Astrocyte (in vitro differentiated cells and primary cell): ENCODE measurements at regions not wholly inside any gene's neighbourhood (a gene's known extent, or its start where the extent isn't known, plus 50 kb on each side); places are given as distances from the start of the nearest gene placed in this dataset.

ENCODE experiments used
- DNase-seq: peaks from one replicate; pipeline ENCODE4 v3.0.0-alpha.2; 2010; ENCODE audit warnings: low read depth
- FAIRE-seq: peaks from 2 replicates; lab custom pipeline; 2011; peaks lifted over from hg19 to GRCh38; lab: Jason Lieb, UNC
- H2AFZ ChIP-seq: 2 replicates; pipeline ENCODE4 v1.6.0; 2012; ENCODE audit warnings: low read depth, low read length, inconsistent platforms
- H3K27ac ChIP-seq: 2 replicates; pipeline ENCODE4 v1.5.1; 2011; ENCODE audit warnings: low read depth, low read length, inconsistent platforms
- H3K27me3 ChIP-seq: 2 replicates; pipeline ENCODE4 v1.6.0; 2011; ENCODE audit warnings: low read length, inconsistent platforms; ENCODE audit not compliant: insufficient read depth
- H3K36me3 ChIP-seq: 2 replicates; pipeline ENCODE4 v1.5.1; 2011; ENCODE audit warnings: low read length, inconsistent platforms; ENCODE audit not compliant: insufficient read depth
- H3K4me1 ChIP-seq: 2 replicates; pipeline ENCODE4 v1.5.1; 2011; ENCODE audit warnings: low read length, inconsistent platforms; ENCODE audit not compliant: insufficient read depth
- H3K4me2 ChIP-seq: 2 replicates; pipeline ENCODE4 v1.6.0; 2012; ENCODE audit warnings: low read length, inconsistent platforms
- H3K4me3 ChIP-seq: 2 replicates; pipeline ENCODE4 v1.5.1; 2011; ENCODE audit warnings: low read depth, mild to moderate bottlenecking, low read length, inconsistent platforms; ENCODE audit not compliant: insufficient read depth
- H3K79me2 ChIP-seq: 2 replicates; pipeline ENCODE4 v1.6.0; 2012; ENCODE audit warnings: mild to moderate bottlenecking, low read length, inconsistent platforms; ENCODE audit not compliant: insufficient read depth
- H3K9ac ChIP-seq: 2 replicates; pipeline ENCODE4 v1.6.0; 2012; ENCODE audit warnings: mild to moderate bottlenecking, low read length, inconsistent platforms
- H3K9me3 ChIP-seq: 2 replicates; pipeline ENCODE4 v1.5.1; 2012; ENCODE audit warnings: low read depth, mild to moderate bottlenecking, low read length, inconsistent platforms; ENCODE audit not compliant: insufficient read depth
- H4K20me1 ChIP-seq: 2 replicates; pipeline ENCODE4 v1.6.0; 2012; ENCODE audit warnings: low read length, inconsistent platforms; ENCODE audit not compliant: insufficient read depth
- H3K27ac Mint-ChIP-seq: one replicate; pipeline ENCODE4 v1.8.0; 2021; ENCODE audit warnings: mild to moderate bottlenecking, mixed read lengths; ENCODE audit not compliant: unreplicated experiment
- H3K27me3 Mint-ChIP-seq: one replicate; pipeline ENCODE4 v1.8.0; 2021; ENCODE audit warnings: low read depth, mixed read lengths; ENCODE audit not compliant: unreplicated experiment
- H3K36me3 Mint-ChIP-seq: one replicate; pipeline ENCODE4 v1.8.0; 2021; ENCODE audit warnings: low read depth, mixed read lengths; ENCODE audit not compliant: unreplicated experiment
- H3K4me1 Mint-ChIP-seq: one replicate; pipeline ENCODE4 v1.8.0; 2021; ENCODE audit warnings: low read depth, mixed read lengths; ENCODE audit not compliant: unreplicated experiment
- H3K4me3 Mint-ChIP-seq: one replicate; pipeline ENCODE4 v1.8.0; 2021; ENCODE audit warnings: mild to moderate bottlenecking, moderate library complexity, mixed read lengths; ENCODE audit not compliant: unreplicated experiment
- H3K9me3 Mint-ChIP-seq: one replicate; pipeline ENCODE4 v1.8.0; 2021; ENCODE audit warnings: mild to moderate bottlenecking, mixed read lengths; ENCODE audit not compliant: unreplicated experiment
- CTCF ChIP-seq: IDR thresholded peaks from 2 replicates; pipeline ENCODE4 v1.5.1; 2011; ENCODE audit warnings: low read depth, mild to moderate bottlenecking, inconsistent platforms, low read length, moderate library complexity; ENCODE audit not compliant: insufficient read depth
- EZH2 ChIP-seq: IDR thresholded peaks from 2 replicates; pipeline ENCODE4 v1.6.1; 2012; ENCODE audit warnings: mild to moderate bottlenecking, low read length, inconsistent platforms; ENCODE audit not compliant: insufficient read depth

- peaks cover 7% of the 10 kb centered on the region for H3K27me3 Mint-ChIP-seq
- H3K36me3 Mint-ChIP-seq, result no peaks in the 10 kb centered on the region
- no peak for TF ChIP-seq CTCF
- TF ChIP-seq EZH2, result no peak
- no peak overlapping the region for H3K27ac ChIP-seq
- no peaks in the 10 kb centered on the region for H3K9me3 Mint-ChIP-seq
- no peak overlapping the region for H3K27ac Mint-ChIP-seq
- H3K4me1 ChIP-seq, result no peaks in the 10 kb centered on the region
- H3K9me3 ChIP-seq, result no peaks in the 10 kb centered on the region
- H3K36me3 ChIP-seq, result no peaks in the 10 kb centered on the region
- DNase-seq (no peak), FAIRE-seq (no peak)
- H2AFZ ChIP-seq, result no peak overlapping the region
- no peak overlapping the region for H3K9ac ChIP-seq
- no peaks in the 10 kb centered on the region for H3K27me3 ChIP-seq
- no peaks in the 10 kb centered on the region for H3K4me1 Mint-ChIP-seq
- no peaks in the 10 kb centered on the region for H3K79me2 ChIP-seq
- H4K20me1 ChIP-seq, result no peaks in the 10 kb centered on the region
- H3K4me3 Mint-ChIP-seq, result no peak overlapping the region
- no peak overlapping the region for H3K4me2 ChIP-seq
- no peak overlapping the region for H3K4me3 ChIP-seq
Measured at GRCh38 chr7:32244806-32245345, 174.7 kb upstream of the PDE1C start.

- no peaks in the 10 kb centered on the region for H4K20me1 ChIP-seq
- H3K27ac ChIP-seq, result no peak overlapping the region
- TF ChIP-seq CTCF, result no peak
- no peak for TF ChIP-seq EZH2
- H3K4me3 ChIP-seq, result no peak overlapping the region
- no peaks in the 10 kb centered on the region for H3K9me3 ChIP-seq
- Mint-ChIP-seq H3K4me1 (no peaks in the 10 kb centered on the region), H3K9me3 (no peaks in the 10 kb centered on the region), H3K27ac (no peak overlapping the region), H3K36me3 (no peaks in the 10 kb centered on the region), H3K4me3 (no peak overlapping the region), H3K27me3 (peaks cover 3% of the 10 kb centered on the region)
- no peaks in the 10 kb centered on the region for H3K27me3 ChIP-seq
- no peaks in the 10 kb centered on the region for H3K79me2 ChIP-seq
- no peak overlapping the region for H2AFZ ChIP-seq
- no peak overlapping the region for H3K4me2 ChIP-seq
- H3K4me1 ChIP-seq, result no peaks in the 10 kb centered on the region
- H3K9ac ChIP-seq, result no peak overlapping the region
- no peaks in the 10 kb centered on the region for H3K36me3 ChIP-seq
- DNase-seq (no peak), FAIRE-seq (no peak)
Measured at GRCh38 chr7:32243687-32244290, 173.6 kb upstream of the PDE1C start.

GRCh38 chr7:32242436-32242835, 172.2 kb upstream of the PDE1C start:
- Histone ChIP-seq H3K9ac (no peak overlapping the region), H3K79me2 (no peaks in the 10 kb centered on the region), H3K9me3 (no peaks in the 10 kb centered on the region), H3K4me1 (no peaks in the 10 kb centered on the region), H3K27me3 (no peaks in the 10 kb centered on the region), H3K4me2 (no peak overlapping the region), H3K27ac (no peak overlapping the region), H2AFZ (no peak overlapping the region), H4K20me1 (no peaks in the 10 kb centered on the region), H3K36me3 (no peaks in the 10 kb centered on the region), H3K4me3 (no peak overlapping the region)
- TF ChIP-seq CTCF (no peak), EZH2 (no peak)
- no peaks in the 10 kb centered on the region for H3K36me3 Mint-ChIP-seq
- no peak for DNase-seq
- no peaks in the 10 kb centered on the region for H3K27me3 Mint-ChIP-seq
- no peaks in the 10 kb centered on the region for H3K9me3 Mint-ChIP-seq
- no peak for FAIRE-seq
- no peaks in the 10 kb centered on the region for H3K4me1 Mint-ChIP-seq
- H3K4me3 Mint-ChIP-seq, result no peak overlapping the region
- H3K27ac Mint-ChIP-seq, result no peak overlapping the region
